OCI-LY3 (cell line): ENCODE measurements at regions not wholly inside any gene's neighbourhood (a gene's known extent, or its start where the extent isn't known, plus 50 kb on each side); places are given as distances from the start of the nearest gene placed in this dataset.

Experiments
- H2AFZ ChIP-seq: fragments of 200-600, 300-600 bp; shearing (Covaris generic); 2 replicates; pipeline ENCODE4 v1.6.0; 2014; ENCODE audit warnings: antibody characterized with exemption, low read depth, low read length
- H3K27ac ChIP-seq: fragments of 200-600, 300-600 bp; sonication (generic); 2 replicates; pipeline ENCODE4 v1.5.1; 2014; ENCODE audit warnings: mild to moderate bottlenecking, low read length, moderate library complexity, mixed read lengths
- H3K27me3 ChIP-seq: fragments of 200-600, 300-600 bp; sonication (generic); 2 replicates; pipeline ENCODE4 v1.6.1; 2014; ENCODE audit warnings: low read depth, low read length, mixed read lengths
- H3K36me3 ChIP-seq: fragments of 200-600, 300-600 bp; sonication (generic); replicated peaks from 2 replicates; pipeline ENCODE3; 2014; ENCODE audit warnings: low read depth, low read length, mixed read lengths
- H3K4me1 ChIP-seq: fragments of 300-600, 200-600 bp; sonication (generic); 2 replicates; pipeline ENCODE4 v1.6.1; 2014; ENCODE audit warnings: low read length, mixed read lengths
- H3K4me2 ChIP-seq: fragments of 200-600, 300-600 bp; sonication (generic); 2 replicates; pipeline ENCODE4 v1.6.1; 2014; ENCODE audit warnings: low read length, mixed read lengths
- H3K4me3 ChIP-seq: fragments of 300-600, 200-600 bp; sonication (generic); 2 replicates; pipeline ENCODE4 v1.5.1; 2014; ENCODE audit warnings: antibody characterized with exemption, mild to moderate bottlenecking, low read length, moderate library complexity
- H3K79me2 ChIP-seq: fragments of 300-600, 200-600 bp; shearing (Covaris generic); 2 replicates; pipeline ENCODE4 v1.6.1; 2014; ENCODE audit warnings: mild to moderate bottlenecking, low read length, mixed read lengths
- H3K9ac ChIP-seq: fragments of 300-600, 200-600 bp; shearing (Covaris generic); 2 replicates; pipeline ENCODE4 v1.6.0; 2014; ENCODE audit warnings: mild to moderate bottlenecking, low read length, moderate library complexity
- H3K9me3 ChIP-seq: fragments of 200-600, 300-600 bp; shearing (Covaris generic); 2 replicates; pipeline ENCODE4 v1.6.1; 2014; ENCODE audit warnings: low read length, mixed read lengths; ENCODE audit not compliant: insufficient read depth
- H4K20me1 ChIP-seq: fragments of 200-600, 300-600 bp; sonication (generic); 2 replicates; pipeline ENCODE4 v1.6.1; 2016; ENCODE audit warnings: low read length, mixed read lengths; ENCODE audit not compliant: insufficient read depth
- CTCF ChIP-seq: fragments of 200-600, 300-600 bp; sonication (generic); IDR thresholded peaks from 2 replicates; pipeline ENCODE4 v1.5.1; 2014; ENCODE audit warnings: antibody characterized with exemption, low read length, low read depth
- EZH2phosphoT487 ChIP-seq: fragments of 200-600 bp; shearing (Covaris generic); IDR thresholded peaks from 2 replicates; pipeline ENCODE4 v1.6.1; 2018; ENCODE audit warnings: antibody characterized with exemption, mixed run types, low read depth

GRCh38 chr7:126286317-126286716, 966.4 kb downstream of the GRM8 start:
- Histone ChIP-seq H3K4me2 (no peak overlapping the region), H3K4me3 (no peak overlapping the region), H3K9me3 (no peaks in the 10 kb centered on the region)

GRCh38 chr7:126236261-126236660, 1016.5 kb downstream of the GRM8 start:
- H3K9me3 ChIP-seq, result no peaks in the 10 kb centered on the region
- no peak overlapping the region for H3K4me3 ChIP-seq
- H3K4me2 ChIP-seq, result no peak overlapping the region
- no peak overlapping the region for H2AFZ ChIP-seq
- H3K27me3 ChIP-seq, result no peaks in the 10 kb centered on the region
- no peaks in the 10 kb centered on the region for H3K79me2 ChIP-seq
- H3K4me1 ChIP-seq, result no peaks in the 10 kb centered on the region
- TF ChIP-seq CTCF (no peak), EZH2phosphoT487 (no peak)
- no peak overlapping the region for H3K9ac ChIP-seq
- no peak overlapping the region for H3K27ac ChIP-seq
- H4K20me1 ChIP-seq, result no peaks in the 10 kb centered on the region
- no peaks in the 10 kb centered on the region for H3K36me3 ChIP-seq

More at GRCh38 chr7:126286317-126286716, 966.4 kb downstream of the GRM8 start:
- H2AFZ ChIP-seq, result no peak overlapping the region
- H3K9ac ChIP-seq, result no peak overlapping the region
- H3K79me2 ChIP-seq, result no peaks in the 10 kb centered on the region
- H3K27me3 ChIP-seq, result no peaks in the 10 kb centered on the region
- no peak for TF ChIP-seq CTCF
- TF ChIP-seq EZH2phosphoT487, result no peak
- H3K4me1 ChIP-seq, result no peaks in the 10 kb centered on the region
- no peak overlapping the region for H3K27ac ChIP-seq
- no peaks in the 10 kb centered on the region for H4K20me1 ChIP-seq
- H3K36me3 ChIP-seq, result no peaks in the 10 kb centered on the region

- Histone ChIP-seq H2AFZ (no peak overlapping the region), H3K79me2 (no peaks in the 10 kb centered on the region), H3K4me2 (no peak overlapping the region), H3K9me3 (no peaks in the 10 kb centered on the region), H3K9ac (no peak overlapping the region), H3K4me3 (no peak overlapping the region), H3K4me1 (peaks cover 2% of the 10 kb centered on the region; the same call in 1 of the 2 replicates), H3K27me3 (no peaks in the 10 kb centered on the region), H4K20me1 (no peaks in the 10 kb centered on the region), H3K27ac (no peak overlapping the region), H3K36me3 (no peaks in the 10 kb centered on the region)
- no peak for TF ChIP-seq EZH2phosphoT487
- no peak for TF ChIP-seq CTCF
Measured at GRCh38 chr7:126228356-126229061, 1024.2 kb downstream of the GRM8 start.

GRCh38 chr7:126227643-126228042, 1025.1 kb downstream of the GRM8 start:
- Histone ChIP-seq H2AFZ (no peak overlapping the region), H3K9ac (no peak overlapping the region), H4K20me1 (no peaks in the 10 kb centered on the region), H3K36me3 (no peaks in the 10 kb centered on the region), H3K4me2 (no peak overlapping the region), H3K9me3 (no peaks in the 10 kb centered on the region), H3K79me2 (no peaks in the 10 kb centered on the region), H3K4me3 (no peak overlapping the region), H3K4me1 (peaks cover 9% of the 10 kb centered on the region), H3K27me3 (no peaks in the 10 kb centered on the region), H3K27ac (no peak overlapping the region)
- TF ChIP-seq EZH2phosphoT487, result no peak
- TF ChIP-seq CTCF, result no peak
